ENCODE measurements at regions not wholly inside any gene's neighbourhood (a gene's known extent, or its start where the extent isn't known, plus 50 kb on each side); places are given as distances from the start of the nearest gene placed in this dataset.

GRCh38 chr14:101200008-101200649 is 296.6 kb upstream of the RTL1 start:
- TF ChIP-seq EZH2 (IDR thresholded peaks at IDR 0.05; ENCODE audit: insufficient read depth, poor library complexity, severe bottlenecking) (no peak), EZH2phosphoT487 (IDR thresholded peaks at IDR 0.05; ENCODE audit: insufficient read depth, low read depth) (no peak)
